EH (cell line): ENCODE measurements at regions not wholly inside any gene's neighbourhood (a gene's known extent, or its start where the extent isn't known, plus 50 kb on each side); places are given as distances from the start of the nearest gene placed in this dataset.
A peak's percentile ranks its signal among the peaks of the same experiment; 100 is the strongest.

ENCODE experiments used
- DNase-seq: peaks from one replicate; pipeline ENCODE4 v3.0.0-alpha.2; 2015; ENCODE audit warnings: low read depth

- DNase-seq: no peak
Measured at GRCh38 chr6:104212977-104213668, 646.6 kb downstream of the HACE1 start.

GRCh38 chr6:104207635-104208034 lies 652.1 kb downstream of the HACE1 start:
- no peak for DNase-seq

DNA sequence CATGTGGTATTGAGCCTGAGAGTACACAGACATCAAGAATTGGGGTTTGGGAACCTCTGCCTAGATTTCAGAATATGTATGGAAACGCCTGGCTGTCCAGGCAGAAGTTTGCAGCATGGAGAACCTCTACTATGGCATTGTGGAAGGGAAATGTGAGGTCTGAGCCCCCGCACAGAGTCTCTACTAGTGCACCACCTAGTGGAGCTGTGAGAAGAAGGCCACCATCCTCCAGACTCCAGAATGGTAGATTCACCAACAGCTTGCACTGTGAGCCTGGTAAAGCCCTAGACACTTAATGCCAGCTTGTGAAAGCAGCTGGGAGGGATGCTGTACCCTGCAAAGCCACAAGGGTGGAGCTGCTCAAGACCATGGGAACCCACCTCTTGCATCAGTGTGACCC lies 658.2 kb downstream of the HACE1 start:
- DNase-seq: no peak

GRCh38 chr6:104187616-104188015 lies 672.1 kb downstream of the HACE1 start:
- DNase-seq: no peak

- DNase-seq: no peak
Measured at GRCh38 chr6:104186831-104187230, 672.9 kb downstream of the HACE1 start.

DNA sequence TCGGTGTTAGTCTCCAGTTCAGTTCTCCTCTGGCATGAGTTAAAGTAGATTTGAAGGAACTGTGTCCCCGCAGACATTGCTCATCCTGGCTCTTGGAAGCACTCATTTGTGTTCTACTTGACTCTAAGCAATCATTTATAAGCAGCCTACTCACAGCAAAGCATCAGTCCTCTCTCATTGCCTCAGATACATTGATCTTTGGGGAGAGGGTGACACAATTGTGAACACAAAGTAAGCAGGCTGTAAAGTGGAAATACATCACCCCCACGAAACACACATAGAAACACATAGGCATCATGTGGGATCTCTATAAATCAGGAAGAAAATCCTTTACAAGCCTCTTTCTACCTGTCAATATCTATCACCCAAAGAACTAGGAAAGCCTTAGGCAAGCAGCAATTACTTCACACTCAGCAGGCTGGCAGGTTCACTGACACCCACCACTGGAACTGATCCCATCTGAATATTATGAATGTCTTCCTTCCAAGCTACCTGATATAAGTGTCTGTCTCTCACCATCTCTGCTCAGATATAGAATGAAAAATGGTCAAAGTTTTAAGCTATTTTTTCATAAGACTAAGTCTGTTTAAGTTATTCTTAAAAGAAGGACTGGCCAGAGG lies 675.8 kb downstream of the HACE1 start:
- DNase-seq: no peak

- peak; percentile 1 for DNase-seq
Measured at GRCh38 chr6:104182811-104183210, 676.9 kb downstream of the HACE1 start.

DNA sequence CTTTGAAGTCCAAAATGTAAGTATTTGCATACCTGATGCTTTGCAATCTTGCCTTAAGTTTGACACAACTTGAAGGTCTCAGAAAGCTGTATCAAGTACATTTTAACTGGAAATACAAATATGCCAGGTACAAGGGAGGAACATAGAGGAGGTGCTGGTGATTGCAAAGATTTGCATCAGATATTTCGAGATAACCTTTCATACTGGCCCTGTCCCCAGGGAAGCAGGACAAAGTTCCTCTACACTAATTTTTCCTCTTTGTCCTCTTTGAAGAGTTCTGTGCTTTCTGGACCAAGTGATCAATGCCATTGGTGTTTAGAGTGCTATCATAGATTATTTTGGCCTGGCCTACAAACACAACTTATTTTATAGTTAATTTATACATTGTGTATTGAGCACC lies 686.1 kb downstream of the HACE1 start:
- no peak for DNase-seq

- DNase-seq: no peak
Measured at GRCh38 chr6:104170401-104170800, 689.3 kb downstream of the HACE1 start.

- DNase-seq: no peak
Measured at GRCh38 chr6:104166055-104166668, 693.6 kb downstream of the HACE1 start.

- DNase-seq: peak; percentile 27
Measured at GRCh38 chr6:104162036-104162669, 697.6 kb downstream of the HACE1 start.

GRCh38 chr6:104159045-104159618 lies 700.6 kb downstream of the HACE1 start:
- DNase-seq: no peak

DNA sequence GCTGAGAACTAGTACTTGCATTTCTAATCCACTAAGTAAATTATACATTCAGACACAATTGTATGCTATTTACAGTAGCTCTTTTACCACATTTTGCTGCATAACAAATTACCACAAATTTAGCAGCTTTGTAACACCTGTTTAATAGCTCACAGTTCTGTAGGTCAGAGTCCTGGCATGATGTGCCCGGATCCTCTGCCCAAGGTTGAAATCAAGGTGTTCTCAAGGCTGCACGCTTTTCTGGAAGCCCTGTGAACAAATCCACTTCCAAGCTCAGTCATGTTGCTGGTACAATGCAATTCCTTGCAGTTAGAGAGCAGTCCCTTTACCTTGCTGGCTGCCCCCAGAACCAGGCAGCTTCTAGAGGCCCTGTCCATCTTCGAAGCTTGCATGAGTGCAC lies 716.0 kb downstream of the HACE1 start:
- no peak for DNase-seq

DNA sequence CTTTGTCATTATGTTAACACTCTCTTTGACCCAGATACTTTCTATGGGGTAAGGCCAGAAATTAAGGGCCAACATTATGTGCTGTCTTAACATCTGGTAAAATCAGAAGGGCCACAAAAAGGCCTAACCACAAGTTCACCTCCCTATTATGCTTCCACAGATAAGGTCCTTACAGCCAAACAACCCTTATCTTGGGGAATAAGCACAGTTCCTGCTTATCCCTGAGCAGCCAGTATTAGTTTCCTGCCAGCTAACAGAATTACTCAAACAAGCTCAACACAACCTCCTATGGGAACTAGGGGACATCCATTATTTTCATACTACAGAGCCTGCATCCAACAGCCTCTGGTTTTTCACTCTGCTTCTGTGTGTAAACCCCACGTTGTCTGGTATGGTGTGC lies 724.8 kb downstream of the HACE1 start:
- DNase-seq: no peak

- DNase-seq: no peak
Measured at GRCh38 chr6:104130343-104130742, 729.4 kb downstream of the HACE1 start.

GRCh38 chr6:104126315-104127005 lies 733.3 kb downstream of the HACE1 start:
- DNase-seq: no peak

DNA sequence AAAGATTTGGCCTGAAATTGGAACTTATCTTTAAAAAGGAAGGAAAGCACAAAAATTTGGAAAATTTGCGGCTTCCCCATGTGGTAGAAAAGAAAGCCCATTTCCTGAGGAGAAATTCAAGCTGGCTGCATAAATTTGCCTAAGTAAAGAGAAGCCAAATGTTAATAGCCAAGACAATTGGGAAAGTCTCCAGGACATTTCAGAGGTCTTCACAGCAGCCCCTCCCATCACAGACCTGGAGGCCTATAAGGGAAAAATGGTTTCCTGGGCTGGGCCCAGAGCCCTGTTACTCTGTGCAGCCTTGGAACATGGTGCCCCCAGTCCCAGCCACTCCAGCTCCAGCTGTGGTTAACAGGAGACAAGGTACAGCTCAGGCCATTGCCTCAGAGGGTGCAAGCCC lies 736.5 kb downstream of the HACE1 start:
- no peak for DNase-seq

- peak; percentile 80 for DNase-seq
Measured at GRCh38 chr6:104118274-104118673, 741.4 kb downstream of the HACE1 start.

DNA sequence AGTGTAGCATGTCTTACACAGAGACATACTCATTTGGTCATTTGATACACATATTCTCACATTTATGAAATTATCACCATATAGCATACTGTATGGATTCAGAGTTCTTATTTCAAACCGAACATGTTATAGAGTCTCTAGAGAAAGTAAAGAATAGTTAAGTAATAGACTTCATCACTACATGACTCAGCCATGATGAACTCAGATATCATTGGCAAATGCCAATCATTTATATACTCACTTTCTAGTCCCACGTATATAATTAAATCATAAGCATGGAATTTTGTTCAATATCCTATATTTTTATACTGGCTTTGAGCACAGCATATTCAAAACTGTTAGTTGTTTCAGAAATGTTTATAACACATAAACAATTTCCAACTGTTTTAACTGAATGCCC lies 749.9 kb downstream of the HACE1 start:
- no peak for DNase-seq

GRCh38 chr6:104108634-104109033 lies 751.1 kb downstream of the HACE1 start:
- DNase-seq: no peak

- no peak for DNase-seq
Measured at GRCh38 chr6:104095661-104096416, 763.9 kb downstream of the HACE1 start.
